ENCODE measurements at regions not wholly inside any gene's neighbourhood (a gene's known extent, or its start where the extent isn't known, plus 50 kb on each side); places are given as distances from the start of the nearest gene placed in this dataset.

DNA sequence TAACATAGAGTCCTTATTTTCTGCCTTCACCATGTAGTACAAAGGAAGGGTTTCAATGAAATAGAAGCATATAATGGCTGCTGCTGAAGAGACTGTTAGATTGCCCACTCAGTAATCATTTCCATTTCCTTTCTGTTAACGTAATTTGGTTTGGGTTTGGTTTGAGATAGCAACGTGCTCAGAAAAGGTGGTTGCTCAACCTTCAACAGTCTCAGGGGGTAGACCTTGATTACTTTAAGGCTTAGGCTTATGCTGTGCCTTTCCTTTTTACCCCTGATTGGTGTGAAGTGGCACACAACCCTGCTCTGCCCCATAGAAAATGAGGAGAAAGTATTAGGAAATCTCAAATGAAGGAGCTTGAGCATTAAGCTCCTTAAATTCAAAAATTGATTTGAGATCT, 163.7 kb upstream of the TP63 start:
- TF ChIP-seq CTCF (conservative IDR thresholded peaks at IDR 0.05) (no peak), ZFX (IDR thresholded peaks at IDR 0.05) (no peak)

Data from C4-2B (cell line).